ENCODE measurements at regions not wholly inside any gene's neighbourhood (a gene's known extent, or its start where the extent isn't known, plus 50 kb on each side); places are given as distances from the start of the nearest gene placed in this dataset.
"Not testable (repeated sequence)": the region's sequence is repeated elsewhere in the genome, so short reads cannot be mapped to it uniquely, and the experiment has no call there.

GRCh38 chr3:137463131-137463530, 301.0 kb upstream of the SOX14 start:
- no peak for DNase-seq

GRCh38 chr3:137464341-137464740, 299.8 kb upstream of the SOX14 start:
- DNase-seq: no peak

GRCh38 chr3:137468446-137468845, 295.7 kb upstream of the SOX14 start:
- no peak for DNase-seq

DNA sequence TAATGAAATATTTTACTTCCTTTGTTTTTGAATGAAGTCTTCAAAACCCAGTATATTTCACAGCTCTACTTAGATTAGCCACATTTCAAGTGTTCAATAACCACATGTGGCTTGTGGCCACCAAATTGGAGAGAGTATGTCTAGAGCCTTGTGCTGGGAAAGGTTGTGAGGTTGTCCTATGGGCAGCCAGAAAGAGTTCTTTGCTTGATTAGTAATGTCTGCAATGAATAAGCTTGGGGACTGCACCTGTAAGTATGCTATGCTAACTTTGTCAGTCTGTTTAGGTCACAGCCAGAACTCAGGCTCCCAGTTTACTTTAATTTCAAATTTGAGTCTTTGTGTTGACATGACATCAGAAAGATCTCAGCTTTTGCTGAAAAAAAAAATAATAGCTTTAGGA, 294.9 kb upstream of the SOX14 start:
- no peak for DNase-seq

DNA sequence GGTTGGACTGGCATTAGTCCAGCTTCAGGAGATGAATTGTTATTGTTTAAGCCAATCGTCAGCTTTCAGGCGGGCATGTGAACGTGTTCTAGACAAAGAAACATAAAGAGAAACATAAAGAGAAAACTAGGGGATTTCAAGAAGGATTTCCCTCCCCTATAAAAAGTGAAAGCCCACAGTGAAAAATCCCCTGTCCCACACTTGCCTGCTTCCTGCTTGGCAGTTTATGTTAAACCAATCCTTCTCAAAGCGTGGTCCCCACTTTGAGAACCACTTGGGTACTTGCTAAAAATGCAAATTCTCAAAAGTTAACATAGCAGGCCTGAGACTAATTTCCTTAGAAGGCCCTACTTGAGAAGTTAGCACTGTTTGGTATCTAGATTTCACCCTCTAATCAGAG, 293.0 kb upstream of the SOX14 start:
- no peak for DNase-seq

GRCh38 chr3:137471558-137472204, 292.4 kb upstream of the SOX14 start:
- DNase-seq: no peak

DNA sequence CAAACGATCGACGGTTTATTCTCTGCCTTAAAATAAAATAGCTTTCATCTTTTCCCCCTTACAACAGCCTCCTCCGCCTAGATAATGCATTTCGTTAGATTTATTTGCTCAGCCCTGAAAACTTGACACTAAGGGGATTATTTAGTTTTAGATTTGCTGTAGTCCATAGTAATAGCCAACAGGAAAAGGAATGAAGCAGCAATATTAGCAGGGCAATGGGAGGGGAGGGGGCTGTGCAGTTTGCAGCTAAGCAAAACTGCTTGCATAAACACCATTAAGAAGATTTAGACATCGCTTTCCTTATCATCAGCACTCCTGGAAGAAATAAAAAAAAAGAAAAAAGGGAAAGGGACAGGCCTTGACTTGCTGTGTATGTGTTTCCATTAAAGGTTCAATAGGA, 286.5 kb upstream of the SOX14 start:
- no peak for DNase-seq

- DNase-seq: no peak
These were observed 254.6 kb upstream of the SOX14 start for GRCh38 chr3:137509354-137510045.

- DNase-seq: no peak
These were observed 252.5 kb upstream of the SOX14 start for GRCh38 chr3:137511655-137512054.

DNA sequence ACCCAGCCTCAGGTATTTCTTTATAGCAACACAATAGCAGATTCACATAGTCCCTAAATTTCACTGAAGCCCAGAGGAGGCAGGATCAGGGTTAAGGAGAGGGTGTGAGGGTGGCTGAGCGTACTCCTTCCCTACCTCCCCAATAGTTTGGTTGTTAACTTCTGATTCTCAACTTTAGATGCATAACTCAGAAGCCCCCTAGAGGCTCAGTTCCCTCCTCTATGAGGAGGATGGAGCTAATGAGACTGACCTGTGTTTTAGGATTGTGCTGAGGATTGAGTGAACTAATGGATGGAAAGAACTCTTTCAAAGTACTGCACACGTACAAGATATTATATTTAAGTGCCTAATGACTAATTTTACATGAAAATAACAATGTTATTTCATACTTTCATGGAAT, 249.3 kb upstream of the SOX14 start:
- DNase-seq: no peak

DNA sequence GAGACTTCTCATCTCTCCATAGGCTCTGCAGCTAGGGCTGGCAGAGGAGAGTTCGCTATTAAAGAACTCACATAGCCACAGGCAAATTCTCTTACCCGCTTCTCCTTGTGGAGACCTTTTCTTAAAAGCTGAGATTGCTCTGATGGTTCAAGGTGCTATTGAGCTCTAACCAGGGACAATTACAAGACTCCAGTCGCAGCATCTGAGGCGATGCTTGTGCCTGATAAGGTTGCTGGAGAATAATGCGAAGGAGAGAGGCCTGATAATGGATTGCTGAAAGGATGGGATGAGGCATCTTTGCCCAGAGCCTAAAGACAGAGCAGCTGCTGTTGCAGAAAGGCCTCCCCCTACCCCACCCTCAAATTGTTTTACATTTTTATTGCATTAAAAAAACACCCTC, 244.5 kb upstream of the SOX14 start:
- DNase-seq: no peak

DNA sequence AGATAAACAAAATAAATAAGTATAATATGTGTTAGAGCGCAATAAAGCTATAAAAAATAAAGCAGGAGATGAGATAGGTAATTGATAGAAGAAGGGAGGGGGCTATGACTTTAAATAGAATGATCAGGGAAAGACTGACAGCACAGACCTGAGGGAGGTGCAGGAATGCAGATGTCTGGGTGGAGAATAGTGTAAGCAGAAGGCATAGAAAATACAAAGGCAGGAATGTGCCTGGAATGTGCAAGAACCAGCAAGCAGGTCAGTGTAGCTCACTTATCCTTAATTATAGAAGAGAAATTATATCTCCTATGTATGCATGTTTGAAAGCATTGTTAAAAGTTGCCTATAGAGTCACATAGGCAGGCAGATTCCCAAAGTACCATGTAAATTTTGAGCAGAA, 239.4 kb upstream of the SOX14 start:
- no peak for DNase-seq

- DNase-seq: no peak
These were observed 238.6 kb upstream of the SOX14 start for GRCh38 chr3:137525471-137525870.

DNA sequence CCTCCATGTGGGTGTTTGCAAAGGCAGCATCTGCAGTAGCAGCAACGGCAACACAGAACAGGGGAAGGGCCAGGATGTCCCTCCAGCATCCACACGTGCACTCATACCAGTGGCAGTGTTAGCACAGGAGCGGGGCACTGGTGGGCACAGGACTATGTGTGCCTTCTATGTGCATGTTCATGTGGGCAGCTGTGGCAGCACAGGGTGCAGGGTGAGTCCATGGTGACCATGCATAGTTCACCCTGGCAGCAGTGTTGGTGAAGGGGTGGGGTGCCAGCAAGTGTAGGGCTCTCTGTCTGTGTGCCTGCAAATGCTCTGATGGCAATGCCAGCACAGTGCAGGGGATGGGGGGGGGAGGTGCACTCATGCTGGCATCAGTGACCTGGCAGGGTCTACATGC, 222.1 kb upstream of the SOX14 start:
- no peak for DNase-seq

DNA sequence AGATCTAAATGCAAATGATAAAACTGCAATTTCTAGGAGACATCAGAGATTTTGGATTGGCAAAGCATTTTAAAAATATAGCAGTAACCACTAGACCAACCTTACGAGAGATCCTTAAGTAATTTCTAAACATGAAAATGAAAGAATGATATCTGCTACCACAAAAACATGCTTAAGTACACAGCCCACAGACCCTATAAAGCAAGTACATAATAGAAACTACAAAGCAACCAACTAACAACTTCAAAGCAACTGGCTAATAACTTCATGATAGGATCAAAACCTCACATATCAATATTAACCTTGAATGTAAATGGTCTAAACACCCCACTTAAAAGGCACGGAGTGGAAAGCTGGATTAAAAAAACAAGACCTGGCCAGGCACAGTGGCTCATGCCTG, 209.9 kb upstream of the SOX14 start:
- DNase-seq: no peak

- no peak for DNase-seq
These were observed 195.2 kb upstream of the SOX14 start for GRCh38 chr3:137568880-137569279.

GRCh38 chr3:137572931-137573330, 191.2 kb upstream of the SOX14 start:
- no peak for DNase-seq

GRCh38 chr3:137582484-137582883, 181.6 kb upstream of the SOX14 start:
- no peak for DNase-seq

- DNase-seq: no peak
These were observed 180.9 kb upstream of the SOX14 start for GRCh38 chr3:137583256-137583655.

DNA sequence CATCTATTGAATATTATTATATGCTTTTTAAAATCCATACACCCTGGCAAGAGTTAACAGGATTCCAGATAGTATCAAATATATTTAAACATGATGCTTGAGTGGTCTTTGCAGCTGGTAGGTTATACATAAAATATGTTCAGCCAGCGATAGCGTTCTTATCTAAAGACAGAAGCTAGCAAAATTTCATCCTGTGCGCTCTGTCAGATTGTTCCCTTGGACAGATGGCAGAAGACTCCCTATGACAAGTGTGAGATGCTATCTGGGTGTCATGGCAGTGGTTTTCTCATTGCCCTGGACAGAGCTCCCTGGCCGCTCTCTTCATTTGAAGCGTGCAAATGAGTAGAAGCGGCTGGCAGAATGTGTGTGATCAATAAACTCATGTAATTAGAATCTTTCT, 175.2 kb upstream of the SOX14 start:
- DNase-seq: no peak

GRCh38 chr3:137595415-137595814, 168.7 kb upstream of the SOX14 start:
- DNase-seq: not testable (repeated sequence)

- DNase-seq: no peak
These were observed 153.4 kb upstream of the SOX14 start for GRCh38 chr3:137610723-137611122.

GRCh38 chr3:137612291-137612690, 151.8 kb upstream of the SOX14 start:
- DNase-seq: no peak

- no peak for DNase-seq
These were observed 148.3 kb upstream of the SOX14 start for GRCh38 chr3:137615659-137616418.
